Parathyroid adenoma (tissue), 2 donors: ENCODE measurements at regions not wholly inside any gene's neighbourhood (a gene's known extent, or its start where the extent isn't known, plus 50 kb on each side); places are given as distances from the start of the nearest gene placed in this dataset.

Experiments
- H2AFZ ChIP-seq: fragments of 300-600 bp; sonication (generic); one replicate; pipeline ENCODE4 v1.7.0; 2017; ENCODE audit warnings: antibody characterized with exemption, mild to moderate bottlenecking
- H3K27ac ChIP-seq: fragments of 300-600 bp; sonication (generic); one replicate; pipeline ENCODE4 v1.7.0; 2017
- H3K27me3 ChIP-seq: fragments of 300-600 bp; sonication (generic); one replicate; pipeline ENCODE4 v1.7.0; 2017; ENCODE audit warnings: low read length; ENCODE audit not compliant: control insufficient read depth, insufficient read depth
- H3K36me3 ChIP-seq: fragments of 300-600 bp; sonication (generic); one replicate; pipeline ENCODE4 v1.7.0; 2017; ENCODE audit warnings: low read length; ENCODE audit not compliant: control insufficient read depth, insufficient read depth
- H3K4me1 ChIP-seq: fragments of 300-600 bp; sonication (generic); one replicate; pipeline ENCODE4 v1.7.0; 2017; ENCODE audit warnings: control low read depth
- H3K4me2 ChIP-seq: fragments of 300-600 bp; sonication (generic); one replicate; pipeline ENCODE4 v1.7.0; 2017; ENCODE audit warnings: low read length
- H3K4me3 ChIP-seq: fragments of 300-600 bp; sonication (generic); one replicate; pipeline ENCODE4 v1.7.0; 2017; ENCODE audit warnings: low read depth, low read length
- H3K79me2 ChIP-seq: fragments of 300-600 bp; sonication (generic); one replicate; pipeline ENCODE4 v1.7.0; 2017; ENCODE audit warnings: control low read depth
- H3K9ac ChIP-seq: fragments of 300-600 bp; sonication (generic); one replicate; pipeline ENCODE4 v1.7.0; 2017; ENCODE audit warnings: mild to moderate bottlenecking
- H3K9me3 ChIP-seq: fragments of 300-600 bp; sonication (generic); one replicate; pipeline ENCODE4 v1.7.0; 2017; ENCODE audit warnings: low read length; ENCODE audit not compliant: control insufficient read depth
- TF ChIP-seq, protein P1 (sequence below): fragments of 300-600 bp; sonication (generic); IDR thresholded peaks from one replicate; pipeline ENCODE4 v1.7.0; 2017; ENCODE audit warnings: antibody characterized with exemption, mild to moderate bottlenecking
- donor health status: primary hyperparathyroidism.

DNA sequence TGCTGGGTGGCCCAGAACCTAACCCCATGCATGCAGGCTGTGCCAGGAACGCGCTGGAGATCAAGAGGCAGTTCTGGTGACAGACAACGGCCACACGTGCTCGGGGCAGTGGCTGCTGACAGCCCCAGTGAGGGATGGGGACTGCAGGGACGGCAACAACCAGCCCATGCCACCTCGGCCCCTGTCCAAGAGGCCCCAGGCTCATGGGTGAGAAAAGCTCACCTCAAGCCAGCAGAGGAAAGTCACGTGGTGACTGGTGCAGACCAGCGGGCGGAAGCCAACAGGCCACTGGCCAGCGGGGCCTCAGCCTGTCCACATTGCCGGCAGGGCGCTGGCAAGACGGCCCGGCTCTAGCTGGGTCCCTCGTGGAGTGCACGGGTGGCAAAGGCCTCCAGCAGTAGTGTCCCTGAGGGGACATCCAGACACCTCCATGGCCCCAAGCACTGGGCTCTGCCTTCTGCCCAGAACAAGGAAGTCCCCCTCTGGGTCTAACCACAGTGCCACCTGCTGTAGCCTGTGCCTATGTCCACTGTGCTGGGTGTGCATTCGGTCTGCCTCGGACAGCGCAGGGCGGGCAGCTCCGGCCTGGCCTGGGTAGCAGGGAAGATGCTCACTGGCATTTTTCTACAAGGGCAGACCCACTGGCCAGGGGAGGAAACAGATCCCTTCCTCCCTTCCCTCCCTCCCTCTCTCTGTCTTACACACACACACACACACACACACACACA is 134.1 kb downstream of the NCOR2 start:
- no peaks in the 10 kb centered on the region for H3K4me1 ChIP-seq
- H3K36me3 ChIP-seq, result no peaks in the 10 kb centered on the region

GRCh38 chr12:124432376-124432775 is 135.0 kb downstream of the NCOR2 start:
- Histone ChIP-seq H3K79me2 (peaks cover 4% of the 10 kb centered on the region), H3K4me2 (no peak overlapping the region), H3K27me3 (no peaks in the 10 kb centered on the region), H3K4me3 (no peak overlapping the region), H3K27ac (no peak overlapping the region), H3K36me3 (no peaks in the 10 kb centered on the region), H3K4me1 (no peaks in the 10 kb centered on the region), H2AFZ (no peak overlapping the region), H3K9me3 (no peaks in the 10 kb centered on the region), H3K9ac (no peak overlapping the region)
- TF ChIP-seq, protein P1, sequence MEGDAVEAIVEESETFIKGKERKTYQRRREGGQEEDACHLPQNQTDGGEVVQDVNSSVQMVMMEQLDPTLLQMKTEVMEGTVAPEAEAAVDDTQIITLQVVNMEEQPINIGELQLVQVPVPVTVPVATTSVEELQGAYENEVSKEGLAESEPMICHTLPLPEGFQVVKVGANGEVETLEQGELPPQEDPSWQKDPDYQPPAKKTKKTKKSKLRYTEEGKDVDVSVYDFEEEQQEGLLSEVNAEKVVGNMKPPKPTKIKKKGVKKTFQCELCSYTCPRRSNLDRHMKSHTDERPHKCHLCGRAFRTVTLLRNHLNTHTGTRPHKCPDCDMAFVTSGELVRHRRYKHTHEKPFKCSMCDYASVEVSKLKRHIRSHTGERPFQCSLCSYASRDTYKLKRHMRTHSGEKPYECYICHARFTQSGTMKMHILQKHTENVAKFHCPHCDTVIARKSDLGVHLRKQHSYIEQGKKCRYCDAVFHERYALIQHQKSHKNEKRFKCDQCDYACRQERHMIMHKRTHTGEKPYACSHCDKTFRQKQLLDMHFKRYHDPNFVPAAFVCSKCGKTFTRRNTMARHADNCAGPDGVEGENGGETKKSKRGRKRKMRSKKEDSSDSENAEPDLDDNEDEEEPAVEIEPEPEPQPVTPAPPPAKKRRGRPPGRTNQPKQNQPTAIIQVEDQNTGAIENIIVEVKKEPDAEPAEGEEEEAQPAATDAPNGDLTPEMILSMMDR, result no peak

More for the DNA sequence above, 134.1 kb downstream of the NCOR2 start:
- Histone ChIP-seq H2AFZ (no peak overlapping the region), H3K27ac (no peak overlapping the region), H3K9me3 (no peaks in the 10 kb centered on the region), H3K27me3 (no peaks in the 10 kb centered on the region), H3K9ac (no peak overlapping the region), H3K4me2 (no peak overlapping the region), H3K79me2 (peaks cover 4% of the 10 kb centered on the region), H3K4me3 (no peak overlapping the region)
- TF ChIP-seq, protein P1, result no peak

DNA sequence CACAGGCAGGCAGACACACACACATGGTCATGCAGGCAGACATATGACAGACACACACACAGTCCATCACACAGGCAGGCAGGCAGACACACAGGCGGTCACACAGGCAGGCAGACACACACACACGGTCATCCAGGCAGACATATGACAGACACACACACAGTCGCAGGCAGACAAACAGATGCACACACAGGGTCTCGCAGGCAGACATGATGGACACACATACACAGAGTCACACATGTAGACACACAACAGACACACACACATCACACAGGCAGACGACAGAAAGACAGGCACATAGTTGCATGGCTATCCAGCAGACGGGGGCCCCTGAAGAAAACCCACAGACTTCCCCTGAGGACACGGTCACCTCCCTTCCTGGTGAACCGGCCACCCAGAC is 135.4 kb downstream of the NCOR2 start:
- no peak overlapping the region for H3K9ac ChIP-seq
- H3K4me3 ChIP-seq, result no peak overlapping the region
- H3K79me2 ChIP-seq, result peaks cover 4% of the 10 kb centered on the region
- no peak overlapping the region for H2AFZ ChIP-seq
- H3K9me3 ChIP-seq, result no peaks in the 10 kb centered on the region
- no peaks in the 10 kb centered on the region for H3K36me3 ChIP-seq
- no peak overlapping the region for H3K4me2 ChIP-seq
- H3K4me1 ChIP-seq, result no peaks in the 10 kb centered on the region
- no peaks in the 10 kb centered on the region for H3K27me3 ChIP-seq
- TF ChIP-seq, protein P1, result no peak
- no peak overlapping the region for H3K27ac ChIP-seq

DNA sequence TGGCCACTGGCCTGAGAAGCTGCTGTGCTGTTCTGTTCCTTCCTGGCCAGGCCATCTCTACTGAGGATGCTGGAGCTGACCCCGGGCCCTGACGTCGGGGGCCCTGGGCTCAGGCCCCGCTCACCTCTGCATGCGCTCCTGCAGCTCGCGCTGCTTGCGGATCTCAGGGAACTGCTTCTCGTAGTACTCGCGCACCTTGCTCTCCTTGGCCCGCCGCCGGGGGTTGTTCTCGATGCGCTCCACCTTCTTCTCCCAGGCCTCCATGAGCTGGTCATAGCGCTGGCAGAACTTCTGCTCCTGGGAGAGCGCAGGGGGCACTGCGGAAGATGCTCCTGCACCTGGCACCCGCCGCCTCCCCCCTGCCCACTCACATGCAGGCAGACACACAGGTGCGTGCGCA is 135.6 kb downstream of the RFLNA start:
- no peaks in the 10 kb centered on the region for H3K36me3 ChIP-seq
- no peak overlapping the region for H3K27ac ChIP-seq
- H3K4me3 ChIP-seq, result no peak overlapping the region
- H3K9ac ChIP-seq, result no peak overlapping the region
- no peak overlapping the region for H2AFZ ChIP-seq
- peaks cover 4% of the 10 kb centered on the region for H3K79me2 ChIP-seq
- H3K4me2 ChIP-seq, result no peak overlapping the region
- no peaks in the 10 kb centered on the region for H3K4me1 ChIP-seq
- no peaks in the 10 kb centered on the region for H3K9me3 ChIP-seq
- TF ChIP-seq, protein P1, result no peak
- no peaks in the 10 kb centered on the region for H3K27me3 ChIP-seq

DNA sequence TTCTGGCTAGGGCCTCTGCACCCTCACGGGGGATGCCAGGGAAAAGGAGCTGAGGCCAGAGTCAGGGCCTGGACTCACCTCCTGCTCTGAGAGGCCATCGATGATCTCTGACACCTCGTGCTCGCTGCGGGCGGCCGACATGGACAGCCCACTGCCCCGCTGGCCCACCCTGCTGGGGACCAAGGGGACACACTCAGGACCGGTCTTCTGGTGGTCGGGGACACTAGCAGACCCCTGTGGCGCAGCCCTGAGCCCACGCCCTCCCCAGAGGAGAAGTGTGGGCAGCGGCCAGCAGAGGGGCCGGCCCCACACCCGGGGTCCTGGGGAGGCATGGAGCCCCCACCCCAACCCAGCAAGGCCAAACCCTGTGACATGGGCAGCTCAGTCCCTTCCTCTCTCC is 134.6 kb downstream of the RFLNA start:
- Histone ChIP-seq H3K36me3 (no peaks in the 10 kb centered on the region), H3K4me2 (no peak overlapping the region), H3K27ac (no peak overlapping the region), H3K9ac (no peak overlapping the region), H3K4me1 (no peaks in the 10 kb centered on the region), H3K4me3 (no peak overlapping the region), H3K27me3 (no peaks in the 10 kb centered on the region), H3K79me2 (peaks cover 4% of the 10 kb centered on the region), H3K9me3 (no peaks in the 10 kb centered on the region), H2AFZ (no peak overlapping the region)
- TF ChIP-seq, protein P1, result no peak
